ENCODE measurements at regions not wholly inside any gene's neighbourhood (a gene's known extent, or its start where the extent isn't known, plus 50 kb on each side); places are given as distances from the start of the nearest gene placed in this dataset.

DNA sequence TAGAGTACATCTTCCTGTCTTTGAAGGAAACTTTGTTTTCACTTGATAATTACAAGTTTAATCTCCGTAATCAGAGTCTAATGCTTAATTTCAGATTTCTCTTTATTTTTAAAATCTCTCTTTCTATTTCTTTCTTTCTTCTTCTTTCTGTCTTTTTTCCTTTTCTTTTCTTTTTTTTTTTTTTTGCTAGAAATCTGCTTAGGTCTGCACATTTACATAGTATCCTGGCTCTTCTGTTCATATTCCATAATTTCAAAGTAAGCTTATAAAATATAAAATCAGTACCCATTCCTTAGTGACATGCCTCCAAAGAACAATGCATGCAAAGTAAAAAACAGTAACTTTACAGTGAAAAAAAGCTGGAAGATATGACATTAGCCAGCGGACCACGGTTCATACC, 601.7 kb upstream of the VSTM2A start:
- H3K4me3 ChIP-seq (ENCODE audit: low read length) = no peak overlapping the region
- no peak overlapping the region for H3K4me2 ChIP-seq (ENCODE audit: low read length)
- no peaks in the 10 kb centered on the region for H3K79me2 ChIP-seq (ENCODE audit: control insufficient read depth, low read length)

DNA sequence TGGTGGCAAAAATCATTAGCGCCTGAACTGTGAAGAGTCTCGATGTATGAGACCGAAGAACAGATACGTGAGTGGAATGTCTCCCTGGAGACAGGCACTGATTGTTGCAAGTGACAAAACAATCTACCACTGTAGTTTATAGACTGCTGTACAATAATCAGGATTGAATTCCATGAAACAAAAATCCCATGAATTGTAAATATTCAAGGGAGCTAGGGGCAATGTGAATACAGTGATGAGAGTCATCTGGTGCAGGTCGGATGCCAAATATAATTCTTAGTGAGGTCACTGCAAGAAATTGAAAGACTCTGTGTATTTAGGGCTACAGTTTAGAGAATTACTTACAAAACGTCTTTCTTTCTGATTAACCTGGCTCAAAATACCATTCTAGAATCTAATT, 594.4 kb upstream of the VSTM2A start:
- H3K27me3 ChIP-seq (ENCODE audit: control insufficient read depth, low read length) = no peaks in the 10 kb centered on the region
- no peaks in the 10 kb centered on the region for H3K79me2 ChIP-seq (ENCODE audit: control insufficient read depth, low read length)
- no peak overlapping the region for H3K4me3 ChIP-seq (ENCODE audit: low read length)
- no peak overlapping the region for H3K4me2 ChIP-seq (ENCODE audit: low read length)
- no peaks in the 10 kb centered on the region for H3K4me1 ChIP-seq (ENCODE audit: control insufficient read depth, low read length)
- H4K20me1 ChIP-seq (ENCODE audit: control insufficient read depth, insufficient read depth, low read depth, low read length) = no peaks in the 10 kb centered on the region
- H3K27ac ChIP-seq (ENCODE audit: low read depth, low read length) = no peak overlapping the region
- no peaks in the 10 kb centered on the region for H3F3A ChIP-seq (ENCODE audit: control insufficient read depth, insufficient read depth)
- H3K9me2 ChIP-seq (replicated peaks; ENCODE audit: control insufficient read depth, low read length) = no peaks in the 10 kb centered on the region; the same call in 1 of the 2 replicates
- H3K9me3 ChIP-seq (ENCODE audit: control insufficient read depth, insufficient read depth, low read length) = no peaks in the 10 kb centered on the region; the same call in 1 of the 2 replicates
- no peaks in the 10 kb centered on the region for H3K36me3 ChIP-seq (ENCODE audit: control insufficient read depth, low read length)
- TF ChIP-seq, protein P1, sequence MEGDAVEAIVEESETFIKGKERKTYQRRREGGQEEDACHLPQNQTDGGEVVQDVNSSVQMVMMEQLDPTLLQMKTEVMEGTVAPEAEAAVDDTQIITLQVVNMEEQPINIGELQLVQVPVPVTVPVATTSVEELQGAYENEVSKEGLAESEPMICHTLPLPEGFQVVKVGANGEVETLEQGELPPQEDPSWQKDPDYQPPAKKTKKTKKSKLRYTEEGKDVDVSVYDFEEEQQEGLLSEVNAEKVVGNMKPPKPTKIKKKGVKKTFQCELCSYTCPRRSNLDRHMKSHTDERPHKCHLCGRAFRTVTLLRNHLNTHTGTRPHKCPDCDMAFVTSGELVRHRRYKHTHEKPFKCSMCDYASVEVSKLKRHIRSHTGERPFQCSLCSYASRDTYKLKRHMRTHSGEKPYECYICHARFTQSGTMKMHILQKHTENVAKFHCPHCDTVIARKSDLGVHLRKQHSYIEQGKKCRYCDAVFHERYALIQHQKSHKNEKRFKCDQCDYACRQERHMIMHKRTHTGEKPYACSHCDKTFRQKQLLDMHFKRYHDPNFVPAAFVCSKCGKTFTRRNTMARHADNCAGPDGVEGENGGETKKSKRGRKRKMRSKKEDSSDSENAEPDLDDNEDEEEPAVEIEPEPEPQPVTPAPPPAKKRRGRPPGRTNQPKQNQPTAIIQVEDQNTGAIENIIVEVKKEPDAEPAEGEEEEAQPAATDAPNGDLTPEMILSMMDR (IDR thresholded peaks at IDR 0.05; ENCODE audit: low read depth, low read length, poor library complexity, severe bottlenecking) = no peak
- TF ChIP-seq EZH2phosphoT487 (IDR thresholded peaks at IDR 0.05; ENCODE audit: borderline replicate concordance, low read length) = no peak

More for the DNA sequence above, 601.7 kb upstream of the VSTM2A start:
- H3F3A ChIP-seq (ENCODE audit: control insufficient read depth, insufficient read depth) = no peaks in the 10 kb centered on the region
- H3K27ac ChIP-seq (ENCODE audit: low read depth, low read length) = no peak overlapping the region
- H3K9me3 ChIP-seq (ENCODE audit: control insufficient read depth, insufficient read depth, low read length) = no peaks in the 10 kb centered on the region
- H3K4me1 ChIP-seq (ENCODE audit: control insufficient read depth, low read length) = no peaks in the 10 kb centered on the region
- no peaks in the 10 kb centered on the region for H3K27me3 ChIP-seq (ENCODE audit: control insufficient read depth, low read length)
- H3K9me2 ChIP-seq (replicated peaks; ENCODE audit: control insufficient read depth, low read length) = no peaks in the 10 kb centered on the region
- H4K20me1 ChIP-seq (ENCODE audit: control insufficient read depth, insufficient read depth, low read depth, low read length) = no peaks in the 10 kb centered on the region
- TF ChIP-seq, protein P1 (IDR thresholded peaks at IDR 0.05; ENCODE audit: low read depth, low read length, poor library complexity, severe bottlenecking) = no peak
- TF ChIP-seq EZH2phosphoT487 (IDR thresholded peaks at IDR 0.05; ENCODE audit: borderline replicate concordance, low read length) = no peak
- no peaks in the 10 kb centered on the region for H3K36me3 ChIP-seq (ENCODE audit: control insufficient read depth, low read length)

- H4K20me1 ChIP-seq (ENCODE audit: control insufficient read depth, insufficient read depth, low read depth, low read length) = no peaks in the 10 kb centered on the region
- H3K4me1 ChIP-seq (ENCODE audit: control insufficient read depth, low read length) = no peaks in the 10 kb centered on the region
- no peaks in the 10 kb centered on the region for H3F3A ChIP-seq (ENCODE audit: control insufficient read depth, insufficient read depth)
- no peaks in the 10 kb centered on the region for H3K27me3 ChIP-seq (ENCODE audit: control insufficient read depth, low read length)
- H3K27ac ChIP-seq (ENCODE audit: low read depth, low read length) = no peak overlapping the region
- no peaks in the 10 kb centered on the region for H3K79me2 ChIP-seq (ENCODE audit: control insufficient read depth, low read length)
- H3K9me2 ChIP-seq (replicated peaks; ENCODE audit: control insufficient read depth, low read length) = no peaks in the 10 kb centered on the region
- H3K9me3 ChIP-seq (ENCODE audit: control insufficient read depth, insufficient read depth, low read length) = 0 out of 2 replicates have a peak, but pooled peaks cover 4% of the 10 kb centered on the region
- TF ChIP-seq, protein P1 (IDR thresholded peaks at IDR 0.05; ENCODE audit: low read depth, low read length, poor library complexity, severe bottlenecking) = no peak
- TF ChIP-seq EZH2phosphoT487 (IDR thresholded peaks at IDR 0.05; ENCODE audit: borderline replicate concordance, low read length) = no peak
- H3K4me2 ChIP-seq (ENCODE audit: low read length) = no peak overlapping the region
- H3K36me3 ChIP-seq (ENCODE audit: control insufficient read depth, low read length) = no peaks in the 10 kb centered on the region
- no peak overlapping the region for H3K4me3 ChIP-seq (ENCODE audit: low read length)
Measured at GRCh38 chr7:53965716-53966115, 576.5 kb upstream of the VSTM2A start.

All from DOHH2 (cell line).